ENCODE measurements at regions not wholly inside any gene's neighbourhood (a gene's known extent, or its start where the extent isn't known, plus 50 kb on each side); places are given as distances from the start of the nearest gene placed in this dataset.
A peak's percentile ranks its signal among the peaks of the same experiment; 100 is the strongest.

DNA sequence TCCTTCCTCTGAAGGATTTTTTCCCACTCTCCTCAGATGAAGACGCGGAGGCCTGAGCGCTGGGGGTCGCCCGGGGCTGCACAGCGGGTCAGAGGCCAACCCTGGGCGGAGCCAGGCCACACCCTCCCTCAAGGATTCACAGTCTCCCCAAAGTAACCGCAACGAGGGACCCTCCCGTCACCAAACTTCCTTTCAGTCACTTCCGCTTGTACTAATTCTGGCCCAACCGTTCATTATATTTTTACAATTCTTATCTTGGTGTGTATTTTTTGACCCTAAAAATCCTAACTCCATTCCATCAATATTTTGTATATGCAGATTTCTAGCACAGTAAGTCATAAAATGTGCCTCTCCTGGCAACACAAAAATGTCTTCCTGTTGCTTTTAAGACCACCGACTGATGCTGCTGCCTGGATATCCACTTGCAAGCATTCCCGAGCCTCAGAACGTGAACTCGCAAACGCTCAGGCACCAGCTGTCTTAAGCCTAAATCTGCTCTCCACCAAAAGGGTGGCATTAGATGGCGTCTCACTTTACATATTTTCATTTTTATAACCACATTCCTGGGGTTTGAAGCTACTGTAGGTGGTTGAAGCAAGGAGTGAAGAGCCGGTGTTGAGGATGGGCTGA lies 128.0 kb downstream of the DLL1 start:
- no peak for DNase-seq (ENCODE audit: low read depth)

GRCh38 chr6:170162011-170162774 lies 128.7 kb downstream of the DLL1 start:
- DNase-seq (ENCODE audit: low read depth): no peak

DNA sequence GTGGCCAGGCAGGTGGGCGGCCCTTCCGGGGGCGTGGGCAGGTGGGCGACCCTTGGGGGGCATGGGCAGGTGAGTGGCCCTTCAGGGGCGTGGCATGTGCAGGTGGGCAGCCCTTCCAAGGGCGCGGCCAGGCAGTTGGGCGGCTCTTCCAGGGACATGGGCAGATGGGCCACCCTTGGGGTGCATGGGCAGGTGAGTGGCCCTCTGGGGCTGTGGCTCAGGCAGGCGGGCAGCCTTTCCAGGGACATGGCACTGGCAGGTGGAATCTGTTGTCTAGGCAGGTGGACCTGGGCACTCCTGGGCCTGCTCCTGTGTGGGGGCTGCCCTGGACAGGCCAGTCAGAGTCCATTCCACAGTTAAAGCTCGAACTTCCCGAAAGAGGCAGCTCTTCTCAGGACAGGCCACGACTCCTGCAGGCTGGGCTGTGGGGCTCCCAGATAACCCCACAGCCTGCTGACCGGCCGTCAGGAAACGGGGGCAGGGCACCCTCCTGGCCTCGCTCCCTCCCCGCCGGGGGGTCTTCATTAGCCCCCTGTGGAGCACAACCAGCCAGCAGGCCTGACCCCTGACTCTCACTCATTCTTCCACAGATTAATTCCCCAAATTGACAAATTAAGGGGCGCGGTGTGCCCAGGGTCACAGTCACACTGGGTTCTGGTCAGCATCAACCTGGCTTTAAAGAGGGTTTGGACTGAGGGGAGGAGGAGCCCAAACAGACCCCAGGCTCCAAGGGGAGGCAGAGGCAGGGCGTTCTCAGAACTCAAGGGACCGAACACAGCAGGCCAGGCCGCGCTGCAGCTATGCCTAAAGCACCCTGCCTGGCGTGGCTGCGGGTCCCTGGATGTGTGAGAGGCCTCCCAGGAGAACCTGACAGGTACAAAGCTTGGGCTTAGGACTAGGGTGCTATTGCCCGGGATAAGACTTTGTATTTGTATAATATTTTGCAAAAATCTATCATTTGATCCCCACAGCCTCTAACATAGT lies 130.0 kb downstream of the DLL1 start:
- no peak for DNase-seq (ENCODE audit: low read depth)

DNA sequence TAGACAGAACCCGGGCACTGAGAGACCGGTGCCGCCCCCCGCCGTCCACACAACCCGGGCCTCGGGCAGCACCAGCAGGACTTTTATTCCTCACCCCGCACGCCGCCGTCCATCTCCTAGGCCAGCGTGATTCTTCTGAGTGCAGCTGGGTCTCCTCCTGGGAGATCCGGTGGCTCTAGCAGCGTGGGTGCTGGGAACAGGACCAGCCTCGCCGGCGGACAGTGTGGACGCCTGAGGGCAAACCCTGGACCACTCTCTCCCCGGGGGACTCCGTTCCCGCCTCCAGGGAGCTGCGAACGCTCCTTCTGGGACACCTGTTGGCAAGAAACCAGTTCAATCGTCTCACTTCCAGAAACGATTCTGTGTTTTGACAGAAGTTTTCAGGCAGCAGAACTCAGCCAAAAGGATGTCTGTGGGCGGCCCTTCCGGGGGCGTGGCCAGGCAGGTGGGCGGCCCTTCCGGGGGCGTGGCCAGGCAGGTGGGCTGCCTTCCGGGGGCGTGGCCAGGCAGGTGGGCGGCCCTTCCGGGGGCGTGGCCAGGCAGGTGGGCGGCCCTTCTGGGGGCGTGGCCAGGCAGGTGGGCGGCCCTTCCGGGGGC lies 130.7 kb downstream of the DLL1 start:
- DNase-seq (ENCODE audit: low read depth): no peak

- no peak for DNase-seq (ENCODE audit: low read depth)
Measured at GRCh38 chr6:170159022-170159965, 131.6 kb downstream of the DLL1 start.

DNA sequence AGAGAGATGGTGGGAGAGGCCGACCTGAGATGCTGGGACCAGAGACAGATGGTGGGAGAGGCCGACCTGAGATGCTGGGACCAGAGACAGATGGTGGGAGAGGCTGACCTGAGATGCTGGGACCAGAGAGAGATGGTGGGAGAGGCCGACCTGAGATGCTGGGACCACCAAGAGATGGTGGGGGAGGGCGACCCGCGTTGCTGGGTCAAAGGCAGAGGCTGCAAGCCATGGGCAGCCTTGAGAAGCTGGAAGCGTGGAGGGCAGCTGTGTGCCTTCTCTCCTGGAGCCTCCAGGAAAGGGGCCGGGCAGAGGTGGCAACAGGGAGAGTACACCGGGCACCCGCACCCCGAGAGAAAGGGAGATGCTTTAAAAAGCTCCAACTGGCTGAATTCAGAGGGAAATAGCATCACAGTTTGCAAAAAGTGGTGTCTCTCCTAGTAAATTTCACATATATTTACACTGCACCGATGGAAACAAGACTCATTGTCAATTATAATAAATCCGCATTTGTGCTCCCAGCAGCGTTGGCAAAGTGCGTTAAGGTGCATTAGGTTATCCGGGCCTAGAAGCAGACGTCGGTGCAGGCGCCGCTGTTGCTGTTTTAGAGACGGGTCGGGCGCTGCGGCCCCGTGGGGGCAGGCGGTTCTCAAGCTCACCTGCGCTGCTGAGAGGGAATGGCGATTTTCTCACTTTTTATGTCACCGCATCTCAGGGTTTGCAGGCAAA lies 132.4 kb downstream of the DLL1 start:
- no peak for DNase-seq (ENCODE audit: low read depth)

DNA sequence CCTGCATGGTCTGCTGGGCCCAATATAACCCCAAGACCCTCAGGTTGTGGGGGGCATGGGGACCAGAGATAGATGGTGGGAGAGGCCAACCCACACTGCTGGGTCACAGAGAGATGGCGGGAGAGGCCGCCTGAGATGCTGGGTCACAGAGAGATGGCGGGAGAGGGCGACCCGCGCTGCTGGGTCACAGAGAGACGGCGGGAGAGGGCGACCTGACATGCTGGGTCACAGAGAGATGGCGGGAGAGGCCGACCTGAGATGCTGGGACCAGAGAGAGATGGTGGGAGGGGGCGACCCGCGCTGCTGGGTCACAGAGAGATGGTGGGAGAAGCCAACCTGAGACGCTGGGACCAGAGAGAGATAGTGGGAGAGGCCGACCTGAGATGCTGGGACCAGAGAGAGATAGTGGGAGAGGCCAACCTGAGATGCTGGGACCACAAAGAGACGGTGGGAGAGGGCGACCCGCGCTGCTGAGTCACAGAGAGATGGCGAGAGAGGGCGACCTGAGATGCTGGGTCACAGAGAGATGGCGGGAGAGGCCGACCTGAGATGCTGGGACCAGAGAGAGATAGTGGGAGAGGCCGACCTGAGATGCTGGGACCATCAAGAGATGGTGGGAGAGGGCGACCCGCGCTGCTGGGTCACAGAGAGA lies 133.2 kb downstream of the DLL1 start:
- DNase-seq (ENCODE audit: low read depth): no peak

- no peak for DNase-seq (ENCODE audit: low read depth)
Measured at GRCh38 chr6:170156448-170157375, 134.2 kb downstream of the DLL1 start.

DNA sequence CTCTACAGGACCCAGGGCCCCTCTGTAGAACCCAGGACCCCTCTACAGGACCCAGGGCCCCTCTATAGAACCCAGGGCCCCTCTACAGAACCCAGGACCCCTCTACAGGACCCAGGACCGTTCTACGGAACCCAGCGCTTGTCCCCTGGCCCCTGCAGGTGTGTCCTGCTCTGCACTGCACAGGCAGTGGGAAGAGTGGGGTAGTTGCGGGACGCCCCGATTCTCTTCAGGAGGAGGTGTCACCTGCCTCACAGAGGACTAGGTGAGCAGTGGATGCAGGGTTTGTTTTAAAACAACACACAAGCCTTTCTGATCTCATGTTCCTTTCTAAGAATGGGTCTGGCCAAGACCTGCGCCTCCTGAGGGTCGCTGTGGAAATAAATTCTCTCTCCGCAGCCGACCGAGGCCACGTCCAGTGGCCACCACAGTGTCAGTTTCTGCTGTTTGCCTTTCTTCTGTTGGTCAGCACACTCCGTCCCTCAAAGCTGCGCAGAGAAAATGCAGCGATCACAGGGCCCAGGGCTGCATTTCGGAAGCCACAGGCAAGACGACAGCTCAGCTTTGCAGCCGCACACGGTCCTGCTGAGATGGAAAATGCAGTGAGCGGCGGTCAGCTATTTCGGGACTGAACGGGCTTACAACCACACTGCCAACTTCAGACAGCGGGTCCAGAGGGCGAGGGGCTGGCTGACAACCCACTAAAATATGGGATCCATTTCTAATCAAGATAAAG lies 135.2 kb downstream of the DLL1 start:
- DNase-seq (ENCODE audit: low read depth): no peak

GRCh38 chr6:170153436-170154319 lies 137.2 kb downstream of the DLL1 start:
- DNase-seq (ENCODE audit: low read depth): no peak

GRCh38 chr6:170152989-170153388 lies 137.9 kb downstream of the DLL1 start:
- peak; percentile 8 for DNase-seq (ENCODE audit: low read depth)

- DNase-seq (ENCODE audit: low read depth): no peak
Measured at GRCh38 chr6:170152124-170152926, 138.6 kb downstream of the DLL1 start.

DNA sequence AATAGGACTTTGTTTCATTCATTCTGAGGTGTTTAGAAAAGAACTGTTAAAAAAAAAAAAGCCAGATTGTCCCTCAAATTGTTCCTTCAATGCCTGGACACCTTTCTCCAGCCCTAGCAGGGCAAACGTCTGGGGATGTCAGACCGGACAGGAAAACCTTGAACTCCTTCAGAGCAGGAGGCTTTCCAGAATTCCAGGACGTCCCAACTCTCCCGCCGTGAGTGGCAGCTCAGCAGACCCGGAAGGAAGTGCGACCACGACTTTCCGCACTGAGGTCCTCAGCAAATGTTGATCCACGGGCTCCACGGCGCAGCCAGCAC lies 139.1 kb downstream of the DLL1 start:
- no peak for DNase-seq (ENCODE audit: low read depth)

DNA sequence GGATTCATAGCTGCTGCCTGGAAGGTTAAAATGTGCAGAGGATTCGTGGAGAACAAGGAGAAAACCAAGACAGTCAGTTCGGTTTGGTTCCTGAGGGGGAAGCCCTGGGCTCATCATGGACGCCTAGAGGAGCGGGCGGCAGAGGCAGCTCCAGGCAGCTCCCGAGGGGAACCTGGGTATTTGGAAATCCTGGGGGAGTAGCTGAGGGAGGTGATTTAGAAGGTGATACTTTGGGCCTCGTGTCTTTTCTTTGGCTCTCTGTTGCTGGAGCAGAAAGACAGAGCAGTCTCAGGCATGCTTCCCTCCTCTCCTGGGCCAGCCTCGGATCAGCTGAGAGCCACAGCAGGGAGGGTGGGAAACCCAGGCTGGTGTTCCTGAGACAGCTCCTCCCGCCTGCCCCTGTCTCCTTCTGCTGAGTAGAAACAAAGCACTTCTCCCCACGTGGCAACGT lies 139.5 kb downstream of the DLL1 start:
- no peak for DNase-seq (ENCODE audit: low read depth)

DNA sequence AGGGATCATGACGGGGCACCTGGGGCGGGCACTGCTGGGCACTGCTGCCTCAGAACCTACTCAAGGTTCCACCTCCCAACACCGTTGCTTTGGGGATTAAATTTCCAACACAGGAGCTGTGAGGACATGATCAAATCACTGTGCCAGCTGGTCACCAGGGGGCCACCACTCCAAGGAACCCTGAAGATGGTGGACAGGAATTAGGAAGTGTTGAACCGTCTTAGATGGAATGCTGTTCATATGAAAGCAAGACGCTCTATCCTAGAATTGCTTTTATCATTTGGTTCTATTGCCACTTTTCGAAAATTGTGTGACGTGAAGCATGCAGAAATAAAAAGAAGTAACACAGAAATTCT lies 140.3 kb downstream of the DLL1 start:
- DNase-seq (ENCODE audit: low read depth): no peak
